HCT116 (cell line): ENCODE measurements at regions not wholly inside any gene's neighbourhood (a gene's known extent, or its start where the extent isn't known, plus 50 kb on each side); places are given as distances from the start of the nearest gene placed in this dataset.

Source experiments
- ATAC-seq: fragments of 200-7000 bp; cut with Tn5 transposase; 2 replicates; pipeline ENCODE4 v1.9.1; 2020; ENCODE audit warnings: mild to moderate bottlenecking, moderate library complexity
- BruUV-seq: library from RNA; stranded (reverse); fragments of 400-500 nt; replicated peaks from 2 replicates; lab custom pipeline; 2021; lab: Mats Ljungman, UMichigan
- CTCF ChIA-PET: fragments of 300-600 bp; sonication (Branson Sonifier 250); formaldehyde crosslinking; loops from one replicate; lab custom pipeline; 2021; ENCODE audit warnings: antibody characterized with exemption; lab: Charles Lee
- POLR2A ChIA-PET: fragments of 300-600, 350-600 bp; sonication (Branson Sonifier 250); formaldehyde crosslinking; loops from one replicate; lab custom pipeline; 2021; ENCODE audit warnings: antibody characterized with exemption; lab: Charles Lee
- RAD21 ChIA-PET, 2 experiments: fragments of 300-600 bp; sonication (Branson Sonifier 250); formaldehyde crosslinking; loops; one replicate each; lab custom pipeline; 2023; ENCODE audit warnings: low total read pairs in 2 of 2; ENCODE audit not compliant: uncharacterized antibody in 2 of 2, unreplicated experiment in 2 of 2, low non-redundant PET in 1 of 2; lab: Charles Lee
- DNase-seq: peaks from one replicate; pipeline ENCODE4 v3.0.0-alpha.2; 2010; ENCODE audit warnings: low read depth, low spot score
- H2AFZ ChIP-seq: fragments of 200-600 bp; shearing (Covaris generic), sonication (generic); 2 replicates; pipeline ENCODE4 v1.6.1; 2017; ENCODE audit warnings: low read depth, mixed run types, mixed read lengths, antibody characterized with exemption, low read length; ENCODE audit not compliant: poor library complexity, severe bottlenecking
- H3K27ac ChIP-seq: 2 replicates; pipeline ENCODE4 v1.5.1; 2012; ENCODE audit warnings: low read depth, low read length
- H3K27me3 ChIP-seq: fragments of 200-600 bp; sonication (generic); 2 replicates; pipeline ENCODE4 v1.6.1; 2016; ENCODE audit warnings: mixed run types, low read length, mixed read lengths; ENCODE audit not compliant: insufficient read depth
- H3K36me3 ChIP-seq, 2 experiments: fragments of 200-500 bp in 1 of 2; fragments of 200-600 bp in 1 of 2; sonication (Bioruptor generic) in 1 of 2; sonication (generic) in 1 of 2; 2 replicates each; pipeline versions ENCODE4 v1.5.1 to v1.6.1; 2014 to 2016; ENCODE audit warnings: low read length in 2 of 2, inconsistent platforms in 1 of 2, mixed read lengths in 1 of 2, mixed run types in 1 of 2; ENCODE audit not compliant: insufficient read depth in 2 of 2, control insufficient read depth in 1 of 2
- H3K4me1 ChIP-seq, 2 experiments: fragments of 200-600 bp in 1 of 2; sonication (generic) in 1 of 2; 2 replicates each; pipeline versions ENCODE4 v1.5.1 to v1.6.1; 2012 to 2017; ENCODE audit warnings: low read length in 2 of 2, inconsistent platforms in 1 of 2, mild to moderate bottlenecking in 1 of 2, mixed read lengths in 1 of 2, mixed run types in 1 of 2, moderate library complexity in 1 of 2; ENCODE audit not compliant: insufficient read depth in 2 of 2, control insufficient read depth in 1 of 2
- H3K4me2 ChIP-seq: fragments of 200-600 bp; sonication (generic); 2 replicates; pipeline ENCODE4 v1.6.1; 2017; ENCODE audit warnings: mixed run types, low read length, mixed read lengths
- H3K4me3 ChIP-seq, 2 experiments: fragments of 200-600 bp in 1 of 2; sonication (generic) in 1 of 2; replicated peaks in 1 of 2; 2 replicates each; pipeline ENCODE4 v1.5.1; 2011 to 2016; ENCODE audit warnings: low read length in 2 of 2, control low read depth in 1 of 2, low read depth in 1 of 2, mild to moderate bottlenecking in 1 of 2, mixed read lengths in 1 of 2, mixed run types in 1 of 2
- H3K79me2 ChIP-seq: fragments of 200-600 bp; sonication (generic); 2 replicates; pipeline ENCODE4 v1.6.1; 2017; ENCODE audit warnings: mild to moderate bottlenecking, mixed run types, low read length, moderate library complexity, mixed read lengths; ENCODE audit not compliant: insufficient read depth
- H3K9ac ChIP-seq: fragments of 200-600 bp; sonication (generic); 2 replicates; pipeline ENCODE4 v1.6.1; 2016; ENCODE audit warnings: low read length, mixed read lengths
- H3K9me2 ChIP-seq: fragments of 200-600 bp; sonication (generic), shearing (Covaris generic); 2 replicates; pipeline ENCODE4 v1.6.1; 2017; ENCODE audit warnings: mixed run types, mild to moderate bottlenecking, moderate library complexity; ENCODE audit not compliant: insufficient read depth
- H3K9me3 ChIP-seq, 2 experiments: fragments of 200-500 bp in 1 of 2; fragments of 200-600 bp in 1 of 2; sonication (Bioruptor generic) in 1 of 2; sonication (generic) in 1 of 2; 2 replicates each; pipeline ENCODE4 v1.6.1; 2014 to 2017; ENCODE audit warnings: low read length in 2 of 2, mixed read lengths in 2 of 2, inconsistent platforms in 1 of 2, low read depth in 1 of 2, mild to moderate bottlenecking in 1 of 2, mixed run types in 1 of 2, moderate library complexity in 1 of 2; ENCODE audit not compliant: control insufficient read depth in 1 of 2, insufficient read depth in 1 of 2
- H4K20me1 ChIP-seq: fragments of 200-600 bp; sonication (generic), shearing (Covaris generic); 2 replicates; pipeline ENCODE4 v1.6.1; 2017; ENCODE audit warnings: mixed run types, mild to moderate bottlenecking, moderate library complexity; ENCODE audit not compliant: insufficient read depth
- POLR2AphosphoS5 ChIP-seq: IDR thresholded peaks from 2 replicates; pipeline ENCODE4 v1.6.1; 2011; ENCODE audit warnings: mild to moderate bottlenecking, low read depth, low read length, moderate library complexity
- SIN3A ChIP-seq: IDR thresholded peaks from 2 replicates; pipeline ENCODE4 v1.6.1; 2012; ENCODE audit warnings: low read depth
- SRF ChIP-seq: IDR thresholded peaks from 2 replicates; pipeline ENCODE4 v1.6.1; 2012; ENCODE audit warnings: low read depth
- intact Hi-C: fragments of 100-400 bp; cut with micrococcal nuclease; formaldehyde crosslinking; loops from 2 replicates; pipeline ENCODE4 v1.10.0; 2022
- TF ChIP-seq, protein P1 (sequence below): IDR thresholded peaks from 2 replicates; pipeline ENCODE4 v1.6.1; 2012
- TF ChIP-seq, protein P2 (sequence below): IDR thresholded peaks from 2 replicates; pipeline ENCODE4 v1.6.1; 2012; ENCODE audit warnings: low read depth
- TF ChIP-seq, protein P3 (sequence below): IDR thresholded peaks from 2 replicates; pipeline ENCODE4 v1.6.1; 2011; ENCODE audit warnings: mild to moderate bottlenecking, low read length, moderate library complexity; ENCODE audit not compliant: insufficient replicate concordance; ENCODE audit errors: extremely low read depth
- TF ChIP-seq, protein P4 (sequence below), 3 experiments: fragments of 200-600 bp in 1 of 3; sonication (generic) in 1 of 3; IDR thresholded peaks in 2 of 3; conservative IDR thresholded peaks in 1 of 3; 2 replicates each; pipeline ENCODE4 v1.5.1; 2012 to 2017; ENCODE audit warnings: low read depth in 2 of 3, low read length in 2 of 3, antibody characterized with exemption in 1 of 3, borderline replicate concordance in 1 of 3, control low read depth in 1 of 3, mild to moderate bottlenecking in 1 of 3, mixed read lengths in 1 of 3, mixed run types in 1 of 3, moderate library complexity in 1 of 3; ENCODE audit not compliant: insufficient read depth in 1 of 3
- TF ChIP-seq, protein P5 (sequence below): IDR thresholded peaks from 2 replicates; pipeline ENCODE4 v1.6.1; 2012

DNA sequence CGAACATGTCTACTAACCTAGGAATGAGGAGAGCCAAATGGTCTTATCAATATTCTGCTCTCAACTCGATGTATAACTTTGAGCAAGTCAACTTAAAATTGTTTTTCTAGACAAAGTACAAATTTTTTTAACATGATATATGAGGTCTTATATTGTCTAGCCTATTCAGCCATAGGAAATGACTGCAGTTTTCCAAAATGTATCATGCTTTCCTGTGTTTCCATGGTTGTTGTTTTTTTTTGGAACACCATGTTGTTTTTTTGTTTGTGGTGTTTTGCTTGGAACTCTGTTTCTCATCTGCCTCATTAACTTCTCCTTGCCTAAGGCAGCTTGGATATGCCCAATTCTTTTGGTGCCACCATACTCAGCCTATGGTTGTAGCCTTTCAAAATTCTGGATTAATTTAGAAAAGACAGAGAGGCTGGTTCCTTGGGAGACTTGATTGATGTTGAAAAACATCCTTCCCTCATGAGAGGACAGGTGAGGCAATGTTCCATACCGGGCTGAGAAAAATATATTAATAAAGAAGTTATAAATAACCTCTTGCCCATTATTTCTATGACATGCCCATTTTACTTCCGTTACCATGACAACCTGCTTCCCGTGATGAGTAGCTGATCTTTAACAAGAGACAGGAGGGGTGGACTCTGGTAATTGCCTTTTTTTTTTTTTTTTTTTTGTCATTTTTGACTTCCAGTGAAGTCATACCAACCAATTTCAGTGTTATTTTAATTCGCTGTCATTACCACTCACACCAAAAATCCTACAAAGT lies 687.9 kb upstream of the GRM7 start:
- Histone ChIP-seq H3K27ac (no peak overlapping the region), H3K9me2 (no peaks in the 10 kb centered on the region), H3K4me2 (no peak overlapping the region), H3K4me3 (no peak overlapping the region), H3K9ac (no peak overlapping the region), H3K27me3 (no peaks in the 10 kb centered on the region), H4K20me1 (no peaks in the 10 kb centered on the region), H3K36me3 (no peaks in the 10 kb centered on the region), H2AFZ (no peak overlapping the region), H3K4me1 (no peaks in the 10 kb centered on the region), H3K79me2 (no peaks in the 10 kb centered on the region), H3K9me3 (no peaks in the 10 kb centered on the region)
- no peak for DNase-seq
- TF ChIP-seq, protein P1, sequence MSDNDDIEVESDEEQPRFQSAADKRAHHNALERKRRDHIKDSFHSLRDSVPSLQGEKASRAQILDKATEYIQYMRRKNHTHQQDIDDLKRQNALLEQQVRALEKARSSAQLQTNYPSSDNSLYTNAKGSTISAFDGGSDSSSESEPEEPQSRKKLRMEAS: no peak
- TF ChIP-seq POLR2AphosphoS5 (no peak), SIN3A (no peak), SRF (no peak)
- TF ChIP-seq, protein P2, sequence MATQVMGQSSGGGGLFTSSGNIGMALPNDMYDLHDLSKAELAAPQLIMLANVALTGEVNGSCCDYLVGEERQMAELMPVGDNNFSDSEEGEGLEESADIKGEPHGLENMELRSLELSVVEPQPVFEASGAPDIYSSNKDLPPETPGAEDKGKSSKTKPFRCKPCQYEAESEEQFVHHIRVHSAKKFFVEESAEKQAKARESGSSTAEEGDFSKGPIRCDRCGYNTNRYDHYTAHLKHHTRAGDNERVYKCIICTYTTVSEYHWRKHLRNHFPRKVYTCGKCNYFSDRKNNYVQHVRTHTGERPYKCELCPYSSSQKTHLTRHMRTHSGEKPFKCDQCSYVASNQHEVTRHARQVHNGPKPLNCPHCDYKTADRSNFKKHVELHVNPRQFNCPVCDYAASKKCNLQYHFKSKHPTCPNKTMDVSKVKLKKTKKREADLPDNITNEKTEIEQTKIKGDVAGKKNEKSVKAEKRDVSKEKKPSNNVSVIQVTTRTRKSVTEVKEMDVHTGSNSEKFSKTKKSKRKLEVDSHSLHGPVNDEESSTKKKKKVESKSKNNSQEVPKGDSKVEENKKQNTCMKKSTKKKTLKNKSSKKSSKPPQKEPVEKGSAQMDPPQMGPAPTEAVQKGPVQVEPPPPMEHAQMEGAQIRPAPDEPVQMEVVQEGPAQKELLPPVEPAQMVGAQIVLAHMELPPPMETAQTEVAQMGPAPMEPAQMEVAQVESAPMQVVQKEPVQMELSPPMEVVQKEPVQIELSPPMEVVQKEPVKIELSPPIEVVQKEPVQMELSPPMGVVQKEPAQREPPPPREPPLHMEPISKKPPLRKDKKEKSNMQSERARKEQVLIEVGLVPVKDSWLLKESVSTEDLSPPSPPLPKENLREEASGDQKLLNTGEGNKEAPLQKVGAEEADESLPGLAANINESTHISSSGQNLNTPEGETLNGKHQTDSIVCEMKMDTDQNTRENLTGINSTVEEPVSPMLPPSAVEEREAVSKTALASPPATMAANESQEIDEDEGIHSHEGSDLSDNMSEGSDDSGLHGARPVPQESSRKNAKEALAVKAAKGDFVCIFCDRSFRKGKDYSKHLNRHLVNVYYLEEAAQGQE: no peak
- TF ChIP-seq, protein P3, sequence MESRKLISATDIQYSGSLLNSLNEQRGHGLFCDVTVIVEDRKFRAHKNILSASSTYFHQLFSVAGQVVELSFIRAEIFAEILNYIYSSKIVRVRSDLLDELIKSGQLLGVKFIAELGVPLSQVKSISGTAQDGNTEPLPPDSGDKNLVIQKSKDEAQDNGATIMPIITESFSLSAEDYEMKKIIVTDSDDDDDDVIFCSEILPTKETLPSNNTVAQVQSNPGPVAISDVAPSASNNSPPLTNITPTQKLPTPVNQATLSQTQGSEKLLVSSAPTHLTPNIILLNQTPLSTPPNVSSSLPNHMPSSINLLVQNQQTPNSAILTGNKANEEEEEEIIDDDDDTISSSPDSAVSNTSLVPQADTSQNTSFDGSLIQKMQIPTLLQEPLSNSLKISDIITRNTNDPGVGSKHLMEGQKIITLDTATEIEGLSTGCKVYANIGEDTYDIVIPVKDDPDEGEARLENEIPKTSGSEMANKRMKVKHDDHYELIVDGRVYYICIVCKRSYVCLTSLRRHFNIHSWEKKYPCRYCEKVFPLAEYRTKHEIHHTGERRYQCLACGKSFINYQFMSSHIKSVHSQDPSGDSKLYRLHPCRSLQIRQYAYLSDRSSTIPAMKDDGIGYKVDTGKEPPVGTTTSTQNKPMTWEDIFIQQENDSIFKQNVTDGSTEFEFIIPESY: no peak
- TF ChIP-seq, protein P4, sequence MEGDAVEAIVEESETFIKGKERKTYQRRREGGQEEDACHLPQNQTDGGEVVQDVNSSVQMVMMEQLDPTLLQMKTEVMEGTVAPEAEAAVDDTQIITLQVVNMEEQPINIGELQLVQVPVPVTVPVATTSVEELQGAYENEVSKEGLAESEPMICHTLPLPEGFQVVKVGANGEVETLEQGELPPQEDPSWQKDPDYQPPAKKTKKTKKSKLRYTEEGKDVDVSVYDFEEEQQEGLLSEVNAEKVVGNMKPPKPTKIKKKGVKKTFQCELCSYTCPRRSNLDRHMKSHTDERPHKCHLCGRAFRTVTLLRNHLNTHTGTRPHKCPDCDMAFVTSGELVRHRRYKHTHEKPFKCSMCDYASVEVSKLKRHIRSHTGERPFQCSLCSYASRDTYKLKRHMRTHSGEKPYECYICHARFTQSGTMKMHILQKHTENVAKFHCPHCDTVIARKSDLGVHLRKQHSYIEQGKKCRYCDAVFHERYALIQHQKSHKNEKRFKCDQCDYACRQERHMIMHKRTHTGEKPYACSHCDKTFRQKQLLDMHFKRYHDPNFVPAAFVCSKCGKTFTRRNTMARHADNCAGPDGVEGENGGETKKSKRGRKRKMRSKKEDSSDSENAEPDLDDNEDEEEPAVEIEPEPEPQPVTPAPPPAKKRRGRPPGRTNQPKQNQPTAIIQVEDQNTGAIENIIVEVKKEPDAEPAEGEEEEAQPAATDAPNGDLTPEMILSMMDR (IDR thresholded peaks at IDR 0.05 in 2 of 3, conservative IDR thresholded peaks at IDR 0.05 in 1 of 3; ENCODE audit: borderline replicate concordance in 1 of 3, insufficient read depth in 1 of 3, low read depth in 2 of 3, low read length in 2 of 3): no peak
- TF ChIP-seq, protein P5, sequence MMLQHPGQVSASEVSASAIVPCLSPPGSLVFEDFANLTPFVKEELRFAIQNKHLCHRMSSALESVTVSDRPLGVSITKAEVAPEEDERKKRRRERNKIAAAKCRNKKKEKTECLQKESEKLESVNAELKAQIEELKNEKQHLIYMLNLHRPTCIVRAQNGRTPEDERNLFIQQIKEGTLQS: no peak
- ATAC-seq: no peak
- ChIA-PET RAD21 (no interaction called here), POLR2A (interaction anchor here (0.7 kb wide), 1 partner anchor 20 kb away, joined by 3 read pairs; no protein-coding TSS in a partner anchor), CTCF (no interaction called here)
- no TSS peak for BruUV-seq
- intact Hi-C loops: no loop called here
